HG02588 (cell line): ENCODE measurements at regions not wholly inside any gene's neighbourhood (a gene's known extent, or its start where the extent isn't known, plus 50 kb on each side); places are given as distances from the start of the nearest gene placed in this dataset.
"Not testable (repeated sequence)": the region's sequence is repeated elsewhere in the genome, so short reads cannot be mapped to it uniquely, and the experiment has no call there.

Experiments used
- ATAC-seq: cut with Tn5 transposase; IDR thresholded peaks from one replicate; pipeline ENCODE4 v1.9.1; 2021; ENCODE audit warnings: mild to moderate bottlenecking, moderate library complexity; ENCODE audit not compliant: unreplicated experiment

DNA sequence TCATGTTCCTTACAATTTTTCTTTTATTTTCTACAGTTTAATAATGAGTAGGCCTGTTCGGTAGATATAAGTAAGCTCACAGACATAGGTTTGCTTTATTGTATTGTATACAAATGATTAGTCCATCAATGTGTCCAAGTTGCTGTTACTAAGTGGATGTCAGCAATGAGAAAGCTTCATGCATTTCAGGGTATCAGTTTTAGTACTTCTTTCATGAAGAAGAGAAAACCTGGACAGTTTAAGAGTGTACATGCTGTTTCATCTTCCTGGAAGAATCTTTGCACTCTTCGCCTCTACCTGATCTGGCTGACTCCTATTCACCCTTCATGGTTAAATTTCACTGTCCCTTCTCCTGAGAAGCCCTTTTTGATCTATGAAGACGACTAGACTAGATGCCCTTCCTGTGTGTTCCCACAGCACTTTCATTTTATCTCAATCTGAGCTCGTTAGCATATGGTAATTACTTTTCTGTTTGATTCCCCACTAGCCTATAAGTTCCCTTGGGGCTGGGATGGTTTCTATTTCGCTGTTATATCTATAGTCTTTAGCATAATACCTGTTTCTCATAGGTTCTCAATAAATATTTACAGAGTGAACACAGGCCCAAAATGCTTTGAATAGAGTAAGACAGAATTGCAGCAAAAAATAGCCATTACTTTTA lies 70.7 kb downstream of the CETN3 start:
- peak; percentile 88 for ATAC-seq

- no peak for ATAC-seq
Measured at GRCh38 chr5:90337449-90338052, 72.0 kb downstream of the CETN3 start.

DNA sequence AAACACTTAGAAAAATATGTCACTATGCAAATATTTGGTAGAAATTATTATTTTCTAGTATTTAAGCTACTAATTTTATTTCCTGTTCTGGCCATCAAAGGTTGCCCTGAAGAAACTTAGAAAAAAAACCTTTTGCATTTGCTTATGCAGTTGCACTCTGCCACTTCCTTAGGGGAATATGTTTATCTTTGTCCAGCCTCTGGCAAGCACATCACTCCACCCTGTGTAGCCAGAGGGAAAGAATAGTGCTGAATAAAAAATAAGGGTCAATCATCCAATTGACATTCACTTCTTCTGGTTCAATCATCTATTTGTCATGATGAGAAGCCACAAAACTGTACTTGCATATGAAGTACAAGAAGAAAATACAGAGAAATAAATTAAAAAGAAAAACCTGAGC lies 72.8 kb downstream of the CETN3 start:
- no peak for ATAC-seq

DNA sequence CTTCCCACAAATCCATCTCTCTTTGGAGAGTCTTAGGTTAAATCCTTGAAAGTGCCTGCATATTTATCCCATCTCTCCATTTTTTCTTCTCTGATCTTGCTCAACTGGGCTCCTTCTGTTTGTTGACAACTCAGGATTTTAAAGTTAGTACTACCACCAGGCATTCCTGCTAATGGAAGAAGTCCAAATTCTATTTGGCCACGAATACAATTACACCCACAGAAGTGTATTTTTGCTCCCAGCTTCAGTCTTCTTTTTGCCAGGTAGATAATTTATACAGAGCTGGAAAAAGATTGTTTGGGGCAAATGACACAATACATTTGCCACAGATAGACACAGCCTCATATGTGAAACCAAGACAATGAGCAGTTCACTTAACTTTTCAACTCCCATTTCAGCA lies 74.8 kb downstream of the CETN3 start:
- no peak for ATAC-seq

DNA sequence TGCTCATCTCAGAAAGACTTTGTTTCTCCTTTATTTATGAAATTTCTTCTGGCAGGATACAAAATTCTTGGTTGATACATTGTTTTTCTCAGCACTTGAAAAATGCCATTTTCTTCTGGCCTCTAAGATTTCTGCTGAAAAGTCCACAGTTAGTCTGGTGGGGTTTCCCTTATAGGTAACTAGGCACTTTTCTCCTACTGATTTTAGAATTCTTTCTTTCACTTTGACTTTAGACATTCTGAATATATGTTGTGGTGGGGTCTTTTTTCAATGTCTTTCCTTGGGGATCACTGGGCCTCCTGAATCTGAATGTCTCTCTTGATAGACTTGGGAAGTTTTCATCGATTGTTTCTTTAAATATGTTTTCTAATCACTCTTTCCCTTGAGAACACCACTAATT lies 79.6 kb downstream of the CETN3 start:
- no peak for ATAC-seq

DNA sequence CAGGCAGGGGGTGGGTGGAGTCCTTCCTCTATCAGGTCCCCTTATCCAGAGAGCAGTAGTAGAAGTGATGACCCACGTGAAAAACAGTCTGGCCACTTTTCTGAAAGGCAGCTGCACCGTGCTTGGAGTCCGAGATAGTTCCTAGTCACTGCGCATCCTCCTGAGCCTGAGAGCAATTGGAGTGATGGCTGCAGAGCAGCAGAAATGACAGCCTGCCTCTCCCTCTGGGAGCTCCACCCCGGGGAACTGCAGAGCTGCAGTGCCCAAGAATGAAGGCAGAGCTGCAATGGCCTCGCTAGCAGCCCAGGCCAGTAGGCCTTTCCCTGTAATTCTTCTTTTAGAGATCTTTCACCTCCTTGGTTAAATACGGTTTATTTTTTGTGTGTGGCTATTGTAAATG lies 82.6 kb downstream of the CETN3 start:
- no peak for ATAC-seq

- no peak for ATAC-seq
Measured at GRCh38 chr5:90325093-90325492, 84.5 kb downstream of the CETN3 start.

DNA sequence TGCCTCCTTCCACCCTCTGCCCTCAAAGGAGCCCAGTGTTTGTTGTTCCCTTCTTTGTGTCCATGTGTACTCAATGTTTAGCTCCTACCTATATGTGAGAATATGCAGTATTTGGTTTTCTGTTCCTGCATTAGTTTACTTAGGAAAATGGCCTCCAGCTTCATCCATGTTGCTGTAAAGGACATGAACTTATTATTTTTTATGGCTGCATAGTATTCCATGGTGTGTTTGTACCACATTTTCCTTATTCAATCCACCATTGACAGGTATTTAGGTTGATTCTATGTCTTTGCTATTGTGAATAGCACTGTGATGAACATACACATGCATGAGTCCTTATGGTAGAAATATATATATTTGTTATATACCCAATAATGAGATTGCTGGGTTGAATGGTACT lies 89.2 kb downstream of the CETN3 start:
- not testable (repeated sequence) for ATAC-seq

- ATAC-seq = no peak
Measured at GRCh38 chr5:90312027-90312426, 97.5 kb downstream of the CETN3 start.

- no peak for ATAC-seq
Measured at GRCh38 chr5:90311401-90311800, 98.2 kb downstream of the CETN3 start.

GRCh38 chr5:90308787-90309585 lies 100.6 kb downstream of the CETN3 start:
- no peak for ATAC-seq

GRCh38 chr5:90307782-90308181 lies 101.8 kb downstream of the CETN3 start:
- no peak for ATAC-seq

DNA sequence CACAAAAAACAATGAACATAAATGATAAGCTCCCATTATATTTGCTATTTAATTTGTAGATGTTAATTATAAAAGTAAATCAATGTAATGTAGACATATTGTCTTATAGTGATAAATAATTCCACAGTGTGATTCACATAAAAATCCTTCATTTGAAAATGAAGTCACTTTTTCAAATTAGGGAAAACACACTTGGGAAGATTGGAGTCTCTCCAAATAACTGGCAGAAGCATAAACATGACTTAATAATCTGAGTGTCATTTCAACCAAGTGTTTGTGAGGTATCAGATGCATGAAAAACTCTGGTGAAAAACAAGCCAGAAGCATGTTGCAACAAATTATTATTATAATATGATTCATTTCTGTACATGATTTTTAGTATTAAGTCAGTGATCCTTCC lies 102.2 kb downstream of the CETN3 start:
- ATAC-seq = no peak

DNA sequence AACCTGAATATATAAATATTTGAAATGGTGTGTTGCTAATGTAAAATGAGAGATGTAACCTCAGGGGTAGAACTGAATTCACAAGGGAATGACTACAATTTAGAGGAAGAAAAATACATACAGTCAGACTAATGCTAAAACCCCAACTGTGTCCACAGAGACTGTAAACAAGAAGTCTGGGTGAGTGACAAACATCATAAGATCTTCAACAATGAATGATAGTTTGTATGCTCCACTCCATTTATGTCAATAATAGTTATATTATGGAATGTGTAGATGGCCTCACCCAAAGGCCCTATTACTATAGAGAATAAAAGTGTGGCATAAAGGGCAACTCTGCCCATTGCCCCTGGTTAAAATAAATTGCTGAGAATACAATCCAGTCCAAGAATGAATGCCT lies 102.9 kb downstream of the CETN3 start:
- no peak for ATAC-seq

DNA sequence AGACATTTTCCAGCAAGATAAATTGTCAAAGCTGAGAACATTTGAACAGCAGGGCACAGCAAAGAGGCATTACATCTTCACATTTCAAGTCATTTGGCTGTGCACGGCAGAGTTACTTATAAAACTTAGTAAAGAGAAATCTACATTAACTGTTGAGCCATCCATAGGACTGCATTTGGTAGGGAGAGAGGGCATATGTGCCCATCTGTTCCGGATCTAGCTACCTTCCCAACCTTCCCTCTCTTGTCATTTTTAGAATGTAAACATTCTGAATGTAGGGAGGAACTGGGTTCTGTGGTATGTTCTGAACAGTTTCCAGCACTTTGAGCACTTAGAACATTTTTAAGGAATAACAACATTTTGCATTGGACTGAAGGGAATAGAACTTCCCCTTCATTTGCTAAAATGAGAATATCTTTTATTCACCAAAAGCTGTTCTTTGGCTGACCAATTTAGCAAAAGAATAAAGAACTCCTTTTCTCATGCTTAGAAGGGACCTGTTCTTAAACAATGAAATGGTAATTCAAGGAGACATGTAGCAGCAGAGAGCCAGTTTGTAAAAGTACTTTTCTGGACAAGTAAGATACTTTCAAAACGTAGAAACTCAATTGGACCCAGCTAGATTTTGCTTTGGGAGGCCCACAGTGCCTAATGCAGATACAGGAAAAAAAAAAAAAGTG lies 104.4 kb downstream of the CETN3 start:
- no peak for ATAC-seq

DNA sequence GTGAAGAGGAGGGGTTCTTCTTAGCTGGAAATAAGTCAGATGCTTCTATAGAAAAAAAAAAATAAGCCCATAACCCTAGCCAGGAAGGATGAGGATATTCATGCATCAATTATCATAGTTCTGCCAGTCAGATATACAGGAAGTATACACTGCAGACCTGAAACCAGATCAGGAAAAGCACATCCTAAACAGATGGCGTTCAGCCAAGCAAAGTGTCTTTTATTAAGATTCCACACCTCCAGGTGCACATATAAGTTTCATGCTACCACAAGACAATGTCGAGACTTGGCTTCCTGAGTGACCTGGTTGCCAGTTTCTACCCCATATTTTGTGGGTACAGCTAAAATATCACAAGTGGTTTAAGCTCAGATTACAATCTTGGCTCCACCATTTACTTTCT lies 108.3 kb downstream of the CETN3 start:
- no peak for ATAC-seq

GRCh38 chr5:90297045-90297764 lies 112.4 kb downstream of the CETN3 start:
- ATAC-seq = no peak

DNA sequence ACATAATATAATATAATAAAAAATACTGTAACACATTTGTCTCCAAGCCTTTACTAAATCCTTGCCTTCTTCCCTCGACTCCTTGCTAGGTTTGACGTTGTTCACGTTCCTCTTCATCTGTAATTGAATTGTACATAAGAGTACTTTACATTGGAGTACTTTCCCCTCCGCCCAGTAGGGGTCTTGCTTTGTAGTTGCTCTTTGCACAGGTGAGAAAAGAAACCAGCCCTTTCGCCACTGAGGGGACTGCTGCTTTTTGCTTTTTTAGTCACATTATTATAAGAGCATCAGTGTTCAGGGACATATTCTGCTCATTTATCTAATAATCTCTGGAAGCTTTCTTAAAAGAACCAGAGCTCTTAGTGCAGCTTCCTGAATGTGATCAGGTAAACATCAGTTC lies 115.0 kb downstream of the CETN3 start:
- no peak for ATAC-seq

GRCh38 chr5:90293931-90294330 lies 115.6 kb downstream of the CETN3 start:
- ATAC-seq = no peak

DNA sequence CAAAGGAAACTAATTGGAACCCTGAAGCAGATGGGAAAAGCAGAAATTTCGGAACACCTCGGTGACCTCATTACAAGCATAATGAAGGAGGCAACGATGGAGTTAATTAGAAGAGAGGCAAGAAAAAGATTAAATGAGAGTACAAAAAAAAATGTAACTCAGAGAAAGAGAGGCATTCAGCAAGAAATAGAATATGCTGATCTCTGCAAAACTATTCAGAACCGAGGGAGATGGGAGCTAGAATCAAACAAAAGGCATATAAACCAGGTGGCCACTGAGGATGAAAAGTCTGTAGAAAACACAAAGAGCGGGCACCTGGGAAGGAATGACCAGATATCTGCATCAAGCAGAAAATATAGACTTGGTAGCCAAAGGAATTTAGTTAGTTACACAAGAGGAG lies 118.9 kb downstream of the CETN3 start:
- no peak for ATAC-seq

DNA sequence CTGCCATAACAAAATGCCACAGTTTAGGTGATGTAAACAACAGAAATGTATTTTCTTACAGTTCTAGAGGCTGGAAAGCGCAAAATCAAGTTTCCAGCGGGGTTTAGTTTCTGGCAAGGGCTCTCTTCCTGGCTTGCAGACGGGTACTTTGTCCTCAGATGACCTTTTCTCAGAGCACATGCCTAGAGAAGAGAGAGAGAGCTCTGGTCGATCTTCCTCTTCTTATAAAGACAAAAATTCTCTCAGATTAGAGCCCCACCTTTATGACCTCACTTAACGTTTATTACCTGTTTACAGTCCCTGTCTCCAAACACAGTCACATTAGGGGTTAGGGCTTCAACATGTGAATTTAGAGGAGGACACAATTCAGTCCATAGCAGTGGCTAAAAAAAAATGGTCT lies 119.7 kb downstream of the CETN3 start:
- ATAC-seq = no peak
